ENCODE measurements at regions not wholly inside any gene's neighbourhood (a gene's known extent, or its start where the extent isn't known, plus 50 kb on each side); places are given as distances from the start of the nearest gene placed in this dataset.

GRCh38 chr18:45284851-45285250 lies 330.4 kb upstream of the SLC14A2 start:
- TF ChIP-seq, protein P1, sequence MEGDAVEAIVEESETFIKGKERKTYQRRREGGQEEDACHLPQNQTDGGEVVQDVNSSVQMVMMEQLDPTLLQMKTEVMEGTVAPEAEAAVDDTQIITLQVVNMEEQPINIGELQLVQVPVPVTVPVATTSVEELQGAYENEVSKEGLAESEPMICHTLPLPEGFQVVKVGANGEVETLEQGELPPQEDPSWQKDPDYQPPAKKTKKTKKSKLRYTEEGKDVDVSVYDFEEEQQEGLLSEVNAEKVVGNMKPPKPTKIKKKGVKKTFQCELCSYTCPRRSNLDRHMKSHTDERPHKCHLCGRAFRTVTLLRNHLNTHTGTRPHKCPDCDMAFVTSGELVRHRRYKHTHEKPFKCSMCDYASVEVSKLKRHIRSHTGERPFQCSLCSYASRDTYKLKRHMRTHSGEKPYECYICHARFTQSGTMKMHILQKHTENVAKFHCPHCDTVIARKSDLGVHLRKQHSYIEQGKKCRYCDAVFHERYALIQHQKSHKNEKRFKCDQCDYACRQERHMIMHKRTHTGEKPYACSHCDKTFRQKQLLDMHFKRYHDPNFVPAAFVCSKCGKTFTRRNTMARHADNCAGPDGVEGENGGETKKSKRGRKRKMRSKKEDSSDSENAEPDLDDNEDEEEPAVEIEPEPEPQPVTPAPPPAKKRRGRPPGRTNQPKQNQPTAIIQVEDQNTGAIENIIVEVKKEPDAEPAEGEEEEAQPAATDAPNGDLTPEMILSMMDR (IDR thresholded peaks at IDR 0.05), result no peak
- no peak for TF ChIP-seq EZH2phosphoT487 (IDR thresholded peaks at IDR 0.05; ENCODE audit: borderline replicate concordance, low read depth)
- no peak for TF ChIP-seq IRF3 (IDR thresholded peaks at IDR 0.05; ENCODE audit: low read depth, low read length)
- TF ChIP-seq RXRA (IDR thresholded peaks at IDR 0.05; ENCODE audit: borderline replicate concordance, low read depth), result no peak
- TF ChIP-seq TEAD4 (IDR thresholded peaks at IDR 0.05; ENCODE audit: borderline replicate concordance, insufficient read depth), result no peak
- no peak for TF ChIP-seq SIN3A (IDR thresholded peaks at IDR 0.05; ENCODE audit: borderline replicate concordance, low read depth, low read length)
- TF ChIP-seq FOSL2 (IDR thresholded peaks at IDR 0.05; ENCODE audit: borderline replicate concordance, low read depth), result no peak
- no peak for TF ChIP-seq TCF12 (IDR thresholded peaks at IDR 0.05)

Data from SK-N-SH (cell line).